Rectal smooth muscle tissue (tissue), 1 donor: ENCODE measurements at regions not wholly inside any gene's neighbourhood (a gene's known extent, or its start where the extent isn't known, plus 50 kb on each side); places are given as distances from the start of the nearest gene placed in this dataset.

Experiments
- H3K27ac ChIP-seq: one replicate; pipeline ENCODE4 v1.7.0; 2013; ENCODE audit warnings: low read depth, low read length, inconsistent platforms
- H3K27me3 ChIP-seq: one replicate; pipeline ENCODE4 v1.7.0; 2013; ENCODE audit warnings: low read length; ENCODE audit not compliant: control insufficient read depth, insufficient read depth
- H3K36me3 ChIP-seq: one replicate; pipeline ENCODE4 v1.7.0; 2013; ENCODE audit warnings: low read length; ENCODE audit not compliant: control insufficient read depth, insufficient read depth
- H3K4me1 ChIP-seq: one replicate; pipeline ENCODE4 v1.7.0; 2013; ENCODE audit warnings: low read length; ENCODE audit not compliant: control insufficient read depth, insufficient read depth
- H3K4me3 ChIP-seq: one replicate; pipeline ENCODE4 v1.7.0; 2013; ENCODE audit warnings: low read length
- H3K9ac ChIP-seq: one replicate; pipeline ENCODE4 v1.7.0; 2013; ENCODE audit warnings: low read length

GRCh38 chr13:81224209-81224833 lies 883.4 kb upstream of the SPRY2 start:
- Histone ChIP-seq H3K9ac (no peak overlapping the region), H3K27ac (no peak overlapping the region), H3K4me1 (no peaks in the 10 kb centered on the region), H3K4me3 (no peak overlapping the region), H3K36me3 (no peaks in the 10 kb centered on the region), H3K27me3 (no peaks in the 10 kb centered on the region)

- no peak overlapping the region for H3K4me3 ChIP-seq
- no peaks in the 10 kb centered on the region for H3K36me3 ChIP-seq
- no peak overlapping the region for H3K9ac ChIP-seq
- H3K27ac ChIP-seq: no peak overlapping the region
- no peaks in the 10 kb centered on the region for H3K27me3 ChIP-seq
- no peaks in the 10 kb centered on the region for H3K4me1 ChIP-seq
Observed at GRCh38 chr13:81223778-81224177, 882.9 kb upstream of the SPRY2 start.

GRCh38 chr13:81211713-81212112 lies 870.8 kb upstream of the SPRY2 start:
- H3K27ac ChIP-seq: no peak overlapping the region
- no peaks in the 10 kb centered on the region for H3K36me3 ChIP-seq
- H3K9ac ChIP-seq: no peak overlapping the region
- H3K4me1 ChIP-seq: no peaks in the 10 kb centered on the region
- no peaks in the 10 kb centered on the region for H3K27me3 ChIP-seq
- no peak overlapping the region for H3K4me3 ChIP-seq

GRCh38 chr13:81207636-81208035 lies 866.7 kb upstream of the SPRY2 start:
- Histone ChIP-seq H3K27ac (no peak overlapping the region), H3K9ac (no peak overlapping the region), H3K4me3 (no peak overlapping the region), H3K4me1 (no peaks in the 10 kb centered on the region), H3K36me3 (no peaks in the 10 kb centered on the region), H3K27me3 (no peaks in the 10 kb centered on the region)

GRCh38 chr13:81207231-81207630 lies 866.3 kb upstream of the SPRY2 start:
- H3K4me1 ChIP-seq: no peaks in the 10 kb centered on the region
- H3K27me3 ChIP-seq: no peaks in the 10 kb centered on the region
- H3K36me3 ChIP-seq: no peaks in the 10 kb centered on the region
- H3K9ac ChIP-seq: no peak overlapping the region
- H3K27ac ChIP-seq: no peak overlapping the region
- H3K4me3 ChIP-seq: no peak overlapping the region

GRCh38 chr13:81203783-81204182 lies 862.9 kb upstream of the SPRY2 start:
- no peaks in the 10 kb centered on the region for H3K27me3 ChIP-seq
- no peak overlapping the region for H3K4me3 ChIP-seq

GRCh38 chr13:81199956-81200355 lies 859.0 kb upstream of the SPRY2 start:
- Histone ChIP-seq H3K4me1 (no peaks in the 10 kb centered on the region), H3K27ac (no peak overlapping the region), H3K36me3 (no peaks in the 10 kb centered on the region), H3K9ac (no peak overlapping the region), H3K27me3 (no peaks in the 10 kb centered on the region), H3K4me3 (no peak overlapping the region)

More at GRCh38 chr13:81203783-81204182, 862.9 kb upstream of the SPRY2 start:
- Histone ChIP-seq H3K4me1 (no peaks in the 10 kb centered on the region), H3K27ac (no peak overlapping the region), H3K36me3 (no peaks in the 10 kb centered on the region), H3K9ac (no peak overlapping the region)

GRCh38 chr13:81197966-81198365 lies 857.0 kb upstream of the SPRY2 start:
- Histone ChIP-seq H3K4me3 (no peak overlapping the region), H3K4me1 (no peaks in the 10 kb centered on the region), H3K36me3 (no peaks in the 10 kb centered on the region)

GRCh38 chr13:81197483-81197882 lies 856.6 kb upstream of the SPRY2 start:
- no peaks in the 10 kb centered on the region for H3K27me3 ChIP-seq
- H3K9ac ChIP-seq: no peak overlapping the region
- H3K36me3 ChIP-seq: no peaks in the 10 kb centered on the region
- no peak overlapping the region for H3K4me3 ChIP-seq
- no peak overlapping the region for H3K27ac ChIP-seq
- no peaks in the 10 kb centered on the region for H3K4me1 ChIP-seq

More at GRCh38 chr13:81197966-81198365, 857.0 kb upstream of the SPRY2 start:
- Histone ChIP-seq H3K27ac (no peak overlapping the region), H3K9ac (no peak overlapping the region), H3K27me3 (no peaks in the 10 kb centered on the region)

- Histone ChIP-seq H3K4me3 (no peak overlapping the region), H3K4me1 (no peaks in the 10 kb centered on the region), H3K36me3 (no peaks in the 10 kb centered on the region), H3K27ac (no peak overlapping the region), H3K9ac (no peak overlapping the region), H3K27me3 (no peaks in the 10 kb centered on the region)
Observed at GRCh38 chr13:81194362-81194761, 853.4 kb upstream of the SPRY2 start.

- H3K4me3 ChIP-seq: no peak overlapping the region
- no peak overlapping the region for H3K9ac ChIP-seq
- H3K36me3 ChIP-seq: no peaks in the 10 kb centered on the region
- no peak overlapping the region for H3K27ac ChIP-seq
- H3K27me3 ChIP-seq: no peaks in the 10 kb centered on the region
- H3K4me1 ChIP-seq: no peaks in the 10 kb centered on the region
Observed at GRCh38 chr13:81184556-81185265, 843.8 kb upstream of the SPRY2 start.

GRCh38 chr13:81172603-81173002 lies 831.7 kb upstream of the SPRY2 start:
- no peaks in the 10 kb centered on the region for H3K36me3 ChIP-seq
- H3K27me3 ChIP-seq: no peaks in the 10 kb centered on the region
- no peak overlapping the region for H3K9ac ChIP-seq

GRCh38 chr13:81171065-81171647 lies 830.2 kb upstream of the SPRY2 start:
- H3K4me1 ChIP-seq: no peaks in the 10 kb centered on the region
- H3K36me3 ChIP-seq: no peaks in the 10 kb centered on the region
- H3K27me3 ChIP-seq: no peaks in the 10 kb centered on the region
- H3K27ac ChIP-seq: no peak overlapping the region
- no peak overlapping the region for H3K9ac ChIP-seq
- H3K4me3 ChIP-seq: no peak overlapping the region

More at GRCh38 chr13:81172603-81173002, 831.7 kb upstream of the SPRY2 start:
- Histone ChIP-seq H3K4me3 (no peak overlapping the region), H3K4me1 (no peaks in the 10 kb centered on the region), H3K27ac (no peak overlapping the region)
